GM19238 (cell line): ENCODE measurements at regions not wholly inside any gene's neighbourhood (a gene's known extent, or its start where the extent isn't known, plus 50 kb on each side); places are given as distances from the start of the nearest gene placed in this dataset.

ENCODE experiments used
- DNase-seq: peaks from one replicate; pipeline ENCODE4 v3.0.0; 2011; ENCODE audit warnings: low spot score; ENCODE audit not compliant: insufficient read length

DNA sequence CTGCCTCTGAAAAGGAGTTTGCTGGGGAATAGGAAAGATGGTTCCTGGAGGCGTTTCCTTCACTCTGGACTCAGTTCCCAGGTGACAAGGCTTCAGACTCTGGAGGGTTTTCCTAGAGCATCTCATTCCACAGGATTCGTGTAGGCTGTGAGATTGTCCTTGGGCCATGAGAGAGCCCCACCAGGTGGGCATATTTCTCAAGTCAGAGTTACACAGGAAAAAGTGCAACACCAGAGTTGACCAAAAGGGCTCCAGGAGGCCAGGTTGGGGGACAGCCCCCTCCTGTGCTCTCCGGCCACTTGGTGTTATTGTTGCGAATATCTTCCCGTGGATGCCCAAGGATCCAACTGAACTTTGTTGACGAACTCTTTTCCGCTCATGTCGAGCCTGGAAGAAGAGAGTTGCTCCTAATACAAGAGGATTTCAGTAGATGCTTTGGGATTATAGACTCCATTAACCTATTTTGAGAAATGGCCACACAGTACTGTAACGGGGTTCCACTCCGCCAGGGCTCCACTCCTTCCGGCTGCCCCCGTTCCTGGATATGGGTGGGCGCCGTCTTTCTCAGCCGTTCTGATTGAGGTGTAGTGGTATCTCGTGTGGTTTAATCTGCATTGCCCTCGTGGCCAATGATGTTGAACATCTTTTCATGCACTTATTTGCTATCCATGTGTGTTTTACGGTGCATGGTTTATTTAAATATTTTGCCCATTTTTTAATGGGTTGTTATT, 580.3 kb downstream of the BRD1 start:
- DNase-seq, result no peak

GRCh38 chr22:49244466-49245420, 582.9 kb downstream of the BRD1 start:
- no peak for DNase-seq

- DNase-seq, result no peak
These were observed 583.7 kb downstream of the BRD1 start for GRCh38 chr22:49243965-49244364.

DNA sequence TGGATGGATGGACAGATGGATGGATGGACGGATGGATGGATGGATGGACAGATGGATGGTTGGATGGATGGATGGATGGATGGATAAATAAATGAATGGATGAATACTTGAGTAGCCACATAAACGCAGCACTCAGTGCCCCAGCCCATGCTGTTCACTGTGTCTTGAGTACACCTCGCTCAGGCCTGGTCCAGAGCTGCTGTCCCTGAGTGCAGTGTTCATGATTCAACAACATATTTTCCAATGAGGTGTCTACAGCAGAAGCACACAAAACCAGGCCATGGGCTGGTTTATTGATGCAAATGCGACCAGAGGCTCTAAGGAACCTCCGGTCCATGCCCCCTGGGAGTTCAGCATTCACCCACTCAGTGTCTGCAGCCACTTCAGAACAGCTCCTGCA, 584.3 kb downstream of the BRD1 start:
- no peak for DNase-seq

DNA sequence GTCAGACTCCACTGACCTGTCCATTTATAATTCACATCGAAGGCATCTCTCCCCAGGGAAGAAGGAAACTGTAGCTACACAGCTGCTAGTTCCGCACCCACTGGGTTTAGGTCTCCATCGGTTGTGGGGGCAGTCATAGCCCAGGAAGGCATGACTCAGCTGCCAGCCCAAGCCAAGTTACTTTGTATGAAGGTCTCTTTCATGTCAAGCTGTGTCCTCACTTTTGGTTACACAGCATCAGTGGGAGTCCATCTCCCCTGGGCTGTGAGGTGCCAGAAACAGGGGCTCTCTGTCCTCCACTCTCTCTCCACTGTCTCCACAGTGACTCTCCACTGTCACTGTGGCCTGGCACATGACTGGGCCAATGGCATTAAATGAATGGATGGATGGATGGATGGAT, 585.2 kb downstream of the BRD1 start:
- no peak for DNase-seq

DNA sequence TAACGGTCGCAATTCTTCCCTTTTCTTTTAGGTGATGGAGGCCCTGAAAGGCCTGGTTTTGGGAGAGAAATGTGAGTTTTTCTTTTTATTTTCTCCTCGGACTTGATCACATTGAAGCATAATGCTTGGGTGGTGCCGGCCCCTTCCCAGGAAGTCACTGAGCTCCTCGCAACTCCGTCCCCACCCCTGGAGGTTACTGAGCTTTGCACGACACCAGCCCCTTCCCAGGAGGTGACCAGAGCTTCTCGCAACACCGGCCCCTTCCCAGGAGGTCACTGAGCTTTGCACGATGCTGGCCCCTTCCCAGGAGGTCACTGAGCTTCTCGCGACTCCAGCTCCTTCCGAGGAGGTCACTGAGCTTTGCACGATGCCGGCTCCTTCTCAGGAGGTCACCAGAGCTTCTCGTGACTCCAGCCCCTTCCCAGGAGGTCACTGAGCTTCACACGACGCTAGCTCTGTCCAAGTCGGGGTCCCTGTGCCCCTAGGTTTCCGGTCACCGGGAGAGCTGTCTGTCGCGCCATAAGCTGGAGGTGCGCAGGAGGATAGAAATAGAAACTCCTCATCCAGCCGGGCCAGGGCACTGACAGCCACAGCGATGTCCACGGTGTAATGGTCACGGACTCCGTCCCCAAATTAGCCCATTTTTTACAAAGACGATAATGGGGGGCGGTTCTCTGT, 586.4 kb downstream of the BRD1 start:
- DNase-seq, result no peak

DNA sequence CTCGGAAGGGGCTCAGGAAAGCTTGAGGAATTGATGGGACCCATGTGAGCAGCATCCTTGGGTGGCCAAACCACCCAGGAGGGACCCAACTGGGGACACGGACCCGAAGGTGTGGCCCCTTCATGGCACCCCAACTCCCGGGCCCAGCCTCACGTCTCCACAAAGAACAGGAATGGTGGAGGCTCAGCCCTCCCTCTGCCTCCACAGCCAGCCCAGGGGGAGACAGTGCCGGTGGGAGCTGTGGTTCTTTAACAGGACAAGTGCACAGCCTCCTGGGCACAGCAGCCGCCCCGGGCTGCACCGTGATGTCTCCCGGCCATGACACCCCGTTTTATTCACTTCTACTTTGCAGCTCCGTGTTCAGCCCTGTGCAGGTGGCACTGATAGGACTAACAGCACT, 587.2 kb downstream of the BRD1 start:
- no peak for DNase-seq

DNA sequence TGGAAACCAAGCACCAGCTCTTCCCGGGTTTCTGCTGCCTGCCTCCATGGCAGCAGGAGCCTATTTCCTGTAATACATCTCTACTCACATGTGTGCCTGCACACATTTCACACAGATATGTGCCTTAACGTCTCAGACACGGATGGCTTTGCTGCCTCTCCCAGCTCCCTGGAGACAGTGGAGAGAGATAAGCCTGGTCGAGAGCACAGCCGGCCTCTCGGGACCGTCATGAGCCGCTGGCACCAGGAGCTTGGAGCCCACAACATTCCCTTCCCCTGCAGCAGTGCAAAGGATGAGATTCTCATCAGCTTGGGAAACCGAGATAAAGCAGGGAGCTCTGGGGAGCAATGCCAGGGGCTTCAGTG, 587.7 kb downstream of the BRD1 start:
- DNase-seq, result no peak

DNA sequence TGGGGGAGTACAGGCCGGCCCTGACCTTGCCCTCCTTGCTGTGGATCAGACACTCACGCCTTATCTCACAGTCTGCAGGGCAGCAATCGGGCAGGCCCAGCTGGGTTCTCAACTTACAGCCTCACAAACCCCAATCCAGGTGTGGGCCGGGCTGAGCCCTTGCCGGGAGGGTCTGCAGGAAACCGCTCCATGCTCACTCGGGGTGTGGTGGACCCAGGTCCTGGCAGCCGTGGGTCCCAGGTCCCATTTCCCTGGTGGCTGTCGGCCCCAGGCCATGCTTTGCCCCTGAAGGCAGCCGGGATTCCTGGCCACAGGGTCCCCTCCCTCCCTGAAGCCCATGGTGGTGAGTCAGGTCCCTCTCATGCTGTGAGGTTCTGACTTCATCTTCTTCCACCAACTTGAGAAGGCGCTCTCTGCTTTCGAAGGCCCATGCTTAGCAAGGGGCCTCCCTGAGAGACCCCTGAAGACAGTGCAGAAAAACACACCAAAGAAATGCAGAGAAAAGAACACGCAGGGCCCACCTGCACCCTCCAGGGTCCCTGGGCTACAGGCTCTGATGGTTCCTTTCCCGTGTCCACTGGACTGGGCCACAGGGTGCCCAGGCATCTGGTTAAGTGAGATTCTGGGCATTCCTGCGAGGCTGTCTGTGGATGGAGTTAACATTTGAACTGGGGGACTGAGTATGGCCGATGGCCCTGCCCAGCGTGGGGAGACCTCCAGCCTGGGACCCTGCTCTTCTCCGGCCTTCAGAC, 588.2 kb downstream of the BRD1 start:
- DNase-seq, result no peak

GRCh38 chr22:49238181-49239141, 589.2 kb downstream of the BRD1 start:
- no peak for DNase-seq

GRCh38 chr22:49237703-49238102, 590.0 kb downstream of the BRD1 start:
- no peak for DNase-seq

- DNase-seq, result no peak
These were observed 590.4 kb downstream of the BRD1 start for GRCh38 chr22:49237279-49237678.

GRCh38 chr22:49236541-49237075, 591.1 kb downstream of the BRD1 start:
- DNase-seq, result no peak

GRCh38 chr22:49235463-49236300, 592.0 kb downstream of the BRD1 start:
- no peak for DNase-seq

DNA sequence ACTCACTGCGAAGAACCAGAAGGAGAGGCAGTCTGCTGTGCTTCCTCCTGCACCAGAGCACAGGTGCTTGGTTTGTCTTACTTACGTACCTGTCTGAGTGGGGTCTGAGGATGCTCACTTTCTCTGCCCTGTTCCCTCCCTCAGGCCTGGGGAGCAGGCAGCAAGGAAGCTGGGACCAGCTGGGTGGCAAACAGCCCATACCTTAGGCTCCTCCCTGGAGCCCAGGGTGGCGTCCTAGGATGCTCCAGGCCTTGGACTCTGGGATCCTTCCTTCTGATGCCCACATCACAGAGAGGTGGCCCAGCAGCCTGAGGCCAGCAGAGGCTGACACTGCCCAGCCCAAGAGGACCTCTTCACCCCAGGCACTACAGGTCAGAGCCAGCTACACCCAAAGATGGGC, 593.2 kb downstream of the BRD1 start:
- no peak for DNase-seq

- DNase-seq, result no peak
These were observed 594.1 kb downstream of the BRD1 start for GRCh38 chr22:49233507-49234100.

- DNase-seq, result no peak
These were observed 595.2 kb downstream of the BRD1 start for GRCh38 chr22:49232319-49233067.

DNA sequence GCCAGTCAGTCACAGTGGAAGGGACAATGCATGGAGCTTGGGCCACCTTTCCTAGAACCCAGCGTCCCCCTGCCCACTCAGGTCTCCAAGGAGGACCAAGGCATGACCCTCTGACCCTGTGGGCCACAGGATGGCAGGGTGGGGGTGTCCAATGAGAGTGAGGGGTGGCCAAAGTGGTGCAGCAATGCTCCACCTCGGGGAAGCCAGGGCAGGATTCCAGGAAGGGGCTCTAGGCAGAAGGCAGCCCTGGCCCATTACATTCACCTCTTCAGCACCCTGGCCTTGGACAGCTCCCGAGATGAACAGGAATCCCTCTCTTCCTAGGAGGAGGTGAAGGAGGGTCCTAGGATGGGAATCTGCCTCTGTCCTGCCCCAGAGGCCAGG, 597.5 kb downstream of the BRD1 start:
- no peak for DNase-seq
